SU-DHL-6 (cell line): ENCODE measurements at regions not wholly inside any gene's neighbourhood (a gene's known extent, or its start where the extent isn't known, plus 50 kb on each side); places are given as distances from the start of the nearest gene placed in this dataset.

Source experiments
- EZH2phosphoT487 ChIP-seq: fragments of 200-600 bp; sonication (generic), shearing (Covaris generic); conservative IDR thresholded peaks from 2 replicates; pipeline ENCODE4 v1.6.1; 2018; ENCODE audit warnings: mild to moderate bottlenecking, antibody characterized with exemption, low read length, moderate library complexity, mixed read lengths
- TF ChIP-seq, protein P1 (sequence below): fragments of 200-600 bp; sonication (generic); IDR thresholded peaks from one replicate; pipeline ENCODE4 v1.5.1; 2017; ENCODE audit warnings: antibody characterized with exemption, mild to moderate bottlenecking, low read length, moderate library complexity; ENCODE audit not compliant: insufficient read depth, poor library complexity, severe bottlenecking

DNA sequence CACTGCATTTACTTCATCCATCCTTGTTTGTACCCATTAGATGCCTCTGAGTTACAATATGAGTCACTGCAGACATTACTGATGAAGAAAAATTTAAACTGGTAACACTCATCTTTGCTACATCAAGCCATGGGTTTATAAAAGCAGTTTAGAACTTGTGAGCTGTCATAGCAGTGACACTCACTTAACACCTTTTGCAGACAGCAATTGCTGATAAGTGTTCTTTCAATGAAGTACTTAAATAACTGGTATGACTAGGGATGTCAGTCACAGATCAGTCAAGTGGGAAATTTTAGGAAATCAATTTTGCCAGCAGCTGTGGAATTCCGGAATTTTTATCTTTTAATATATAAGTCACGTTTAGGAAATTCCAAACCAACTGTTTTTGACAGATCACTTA is 643.0 kb downstream of the TBL1XR1 start:
- TF ChIP-seq, protein P1, sequence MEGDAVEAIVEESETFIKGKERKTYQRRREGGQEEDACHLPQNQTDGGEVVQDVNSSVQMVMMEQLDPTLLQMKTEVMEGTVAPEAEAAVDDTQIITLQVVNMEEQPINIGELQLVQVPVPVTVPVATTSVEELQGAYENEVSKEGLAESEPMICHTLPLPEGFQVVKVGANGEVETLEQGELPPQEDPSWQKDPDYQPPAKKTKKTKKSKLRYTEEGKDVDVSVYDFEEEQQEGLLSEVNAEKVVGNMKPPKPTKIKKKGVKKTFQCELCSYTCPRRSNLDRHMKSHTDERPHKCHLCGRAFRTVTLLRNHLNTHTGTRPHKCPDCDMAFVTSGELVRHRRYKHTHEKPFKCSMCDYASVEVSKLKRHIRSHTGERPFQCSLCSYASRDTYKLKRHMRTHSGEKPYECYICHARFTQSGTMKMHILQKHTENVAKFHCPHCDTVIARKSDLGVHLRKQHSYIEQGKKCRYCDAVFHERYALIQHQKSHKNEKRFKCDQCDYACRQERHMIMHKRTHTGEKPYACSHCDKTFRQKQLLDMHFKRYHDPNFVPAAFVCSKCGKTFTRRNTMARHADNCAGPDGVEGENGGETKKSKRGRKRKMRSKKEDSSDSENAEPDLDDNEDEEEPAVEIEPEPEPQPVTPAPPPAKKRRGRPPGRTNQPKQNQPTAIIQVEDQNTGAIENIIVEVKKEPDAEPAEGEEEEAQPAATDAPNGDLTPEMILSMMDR = no peak
- TF ChIP-seq EZH2phosphoT487 = no peak
